ENCODE measurements at regions not wholly inside any gene's neighbourhood (a gene's known extent, or its start where the extent isn't known, plus 50 kb on each side); places are given as distances from the start of the nearest gene placed in this dataset.

DNA sequence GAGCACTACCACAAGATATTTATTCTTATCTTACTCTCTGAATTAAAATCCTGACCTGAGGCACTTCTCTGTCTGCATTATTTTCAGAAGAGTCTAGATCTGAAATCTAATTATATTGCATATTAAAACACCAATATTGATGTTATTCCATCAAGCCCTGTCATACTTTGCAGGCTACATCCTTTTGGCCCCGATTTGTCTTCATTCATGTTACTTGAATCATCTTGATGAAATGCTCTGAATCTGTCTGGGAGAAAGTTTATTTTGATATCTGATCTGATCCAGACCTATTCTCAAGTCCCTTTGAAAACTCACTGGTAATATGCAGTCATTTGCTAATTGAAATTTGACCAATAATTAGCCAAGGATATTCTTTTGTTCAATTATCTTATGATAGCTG lies 79.9 kb downstream of the BBS10 start:
- TF ChIP-seq, protein P1, sequence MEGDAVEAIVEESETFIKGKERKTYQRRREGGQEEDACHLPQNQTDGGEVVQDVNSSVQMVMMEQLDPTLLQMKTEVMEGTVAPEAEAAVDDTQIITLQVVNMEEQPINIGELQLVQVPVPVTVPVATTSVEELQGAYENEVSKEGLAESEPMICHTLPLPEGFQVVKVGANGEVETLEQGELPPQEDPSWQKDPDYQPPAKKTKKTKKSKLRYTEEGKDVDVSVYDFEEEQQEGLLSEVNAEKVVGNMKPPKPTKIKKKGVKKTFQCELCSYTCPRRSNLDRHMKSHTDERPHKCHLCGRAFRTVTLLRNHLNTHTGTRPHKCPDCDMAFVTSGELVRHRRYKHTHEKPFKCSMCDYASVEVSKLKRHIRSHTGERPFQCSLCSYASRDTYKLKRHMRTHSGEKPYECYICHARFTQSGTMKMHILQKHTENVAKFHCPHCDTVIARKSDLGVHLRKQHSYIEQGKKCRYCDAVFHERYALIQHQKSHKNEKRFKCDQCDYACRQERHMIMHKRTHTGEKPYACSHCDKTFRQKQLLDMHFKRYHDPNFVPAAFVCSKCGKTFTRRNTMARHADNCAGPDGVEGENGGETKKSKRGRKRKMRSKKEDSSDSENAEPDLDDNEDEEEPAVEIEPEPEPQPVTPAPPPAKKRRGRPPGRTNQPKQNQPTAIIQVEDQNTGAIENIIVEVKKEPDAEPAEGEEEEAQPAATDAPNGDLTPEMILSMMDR (IDR thresholded peaks at IDR 0.05): no peak
- TF ChIP-seq EP300 (IDR thresholded peaks at IDR 0.05): no peak
- no peak for TF ChIP-seq POLR2A (IDR thresholded peaks at IDR 0.05)
